ENCODE measurements at regions not wholly inside any gene's neighbourhood (a gene's known extent, or its start where the extent isn't known, plus 50 kb on each side); places are given as distances from the start of the nearest gene placed in this dataset.

- DNase-seq (ENCODE audit: low spot score), result no peak
These were observed 214.8 kb upstream of the NAALADL2 start for GRCh38 chr3:174644287-174644686.

DNA sequence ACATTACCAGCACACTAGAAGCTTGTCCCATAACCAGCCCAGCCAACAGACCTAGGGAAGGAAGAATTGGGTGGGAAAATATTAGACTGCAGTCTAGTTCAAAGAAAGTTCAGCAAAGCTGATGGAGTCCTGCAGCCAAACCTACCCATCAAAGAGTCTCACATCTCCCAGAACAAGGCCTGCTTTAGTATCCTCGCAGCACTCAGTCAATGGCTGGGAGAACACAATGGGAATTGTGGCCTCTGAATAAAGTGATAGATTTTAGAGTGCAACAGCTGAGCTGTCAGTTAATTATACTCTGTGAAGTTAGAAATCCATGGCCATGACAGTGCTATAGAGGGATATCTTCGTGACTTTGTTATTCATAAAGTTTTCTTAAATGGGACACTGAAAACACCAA, 207.2 kb upstream of the NAALADL2 start:
- no peak for DNase-seq (ENCODE audit: low spot score)

GRCh38 chr3:174659511-174659910, 199.6 kb upstream of the NAALADL2 start:
- DNase-seq (ENCODE audit: low spot score), result no peak

- DNase-seq (ENCODE audit: low spot score), result no peak
These were observed 196.5 kb upstream of the NAALADL2 start for GRCh38 chr3:174662653-174663052.

DNA sequence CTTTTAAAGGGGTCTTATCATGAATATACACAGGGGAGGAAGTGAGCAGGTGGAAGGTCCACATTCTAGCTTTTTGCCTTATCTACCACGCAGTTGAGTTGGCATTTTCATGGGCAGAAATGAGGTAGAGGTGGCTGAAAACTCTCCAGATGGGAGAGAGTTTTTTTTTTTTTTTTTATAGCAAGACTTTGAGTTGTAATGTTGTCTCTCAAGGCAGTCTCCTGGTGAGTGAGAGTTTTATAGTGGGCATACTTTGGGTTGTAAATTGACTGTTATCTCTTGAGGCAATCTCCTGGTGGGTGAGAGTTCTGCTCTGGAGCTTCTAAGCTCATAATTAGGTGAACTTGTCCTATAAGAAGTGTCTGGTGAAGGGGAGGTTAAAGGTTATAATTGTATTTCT, 191.7 kb upstream of the NAALADL2 start:
- no peak for DNase-seq (ENCODE audit: low spot score)

DNA sequence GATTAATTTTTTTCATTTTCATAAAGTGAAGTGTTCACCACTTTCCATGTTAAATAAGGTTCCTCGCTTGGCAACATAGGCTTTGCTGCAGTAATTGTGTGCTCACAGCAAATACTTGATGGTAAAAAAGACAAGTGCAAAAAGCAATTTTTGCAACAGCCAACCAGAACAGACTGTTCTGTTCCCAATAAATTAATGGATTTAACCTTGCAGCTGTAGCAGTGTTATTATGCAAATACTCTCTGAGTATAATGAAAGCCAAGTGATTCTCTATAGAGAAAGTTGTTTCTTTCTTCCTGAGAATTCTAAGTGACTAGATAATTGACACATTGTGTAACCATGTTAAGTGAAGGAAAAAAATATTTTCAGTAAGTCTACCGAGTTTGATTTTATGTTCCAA, 183.7 kb upstream of the NAALADL2 start:
- DNase-seq (ENCODE audit: low spot score), result no peak

GRCh38 chr3:174681784-174682183, 177.3 kb upstream of the NAALADL2 start:
- no peak for DNase-seq (ENCODE audit: low spot score)

GRCh38 chr3:174685796-174686195, 173.3 kb upstream of the NAALADL2 start:
- no peak for DNase-seq (ENCODE audit: low spot score)

DNA sequence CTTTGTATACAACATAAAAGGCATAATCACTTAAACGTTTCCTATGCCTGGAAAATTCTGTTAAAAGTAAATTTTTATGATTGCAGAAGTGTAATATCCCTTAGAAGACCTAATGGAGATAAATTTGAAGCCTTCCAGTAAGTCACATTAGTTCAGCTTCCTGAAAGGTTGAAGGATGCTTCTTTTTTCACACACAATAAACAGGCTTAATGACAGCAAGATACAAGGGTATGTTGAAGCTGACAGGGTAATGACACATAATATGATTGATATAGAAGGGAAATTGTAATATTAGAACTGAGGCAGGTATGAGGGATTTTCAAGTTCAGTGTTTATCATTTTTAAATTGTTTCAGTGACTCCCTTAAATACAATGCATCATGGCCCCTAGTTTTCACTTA, 161.8 kb upstream of the NAALADL2 start:
- no peak for DNase-seq (ENCODE audit: low spot score)

DNA sequence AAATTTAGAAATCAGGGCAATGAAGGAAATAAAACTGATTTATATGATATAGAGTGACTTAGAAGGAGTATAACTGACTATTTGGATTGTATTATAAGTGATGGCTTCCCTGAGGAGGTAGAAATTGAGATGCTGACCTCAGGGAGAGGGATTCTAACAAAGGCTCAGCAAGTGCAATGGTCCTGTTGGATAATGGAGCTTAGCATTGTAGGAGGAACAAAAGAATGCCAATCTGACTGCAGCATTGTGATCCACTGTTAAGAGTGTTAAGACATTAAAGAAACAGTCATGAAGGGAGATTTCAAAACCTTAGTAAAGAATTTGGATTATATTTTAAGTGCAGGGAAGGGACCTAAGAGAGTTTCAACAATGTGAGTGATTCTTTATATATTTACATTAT, 158.4 kb upstream of the NAALADL2 start:
- DNase-seq (ENCODE audit: low spot score), result no peak

- DNase-seq (ENCODE audit: low spot score), result no peak
These were observed 148.5 kb upstream of the NAALADL2 start for GRCh38 chr3:174710612-174711011.

- DNase-seq (ENCODE audit: low spot score), result no peak
These were observed 143.7 kb upstream of the NAALADL2 start for GRCh38 chr3:174715386-174715785.

DNA sequence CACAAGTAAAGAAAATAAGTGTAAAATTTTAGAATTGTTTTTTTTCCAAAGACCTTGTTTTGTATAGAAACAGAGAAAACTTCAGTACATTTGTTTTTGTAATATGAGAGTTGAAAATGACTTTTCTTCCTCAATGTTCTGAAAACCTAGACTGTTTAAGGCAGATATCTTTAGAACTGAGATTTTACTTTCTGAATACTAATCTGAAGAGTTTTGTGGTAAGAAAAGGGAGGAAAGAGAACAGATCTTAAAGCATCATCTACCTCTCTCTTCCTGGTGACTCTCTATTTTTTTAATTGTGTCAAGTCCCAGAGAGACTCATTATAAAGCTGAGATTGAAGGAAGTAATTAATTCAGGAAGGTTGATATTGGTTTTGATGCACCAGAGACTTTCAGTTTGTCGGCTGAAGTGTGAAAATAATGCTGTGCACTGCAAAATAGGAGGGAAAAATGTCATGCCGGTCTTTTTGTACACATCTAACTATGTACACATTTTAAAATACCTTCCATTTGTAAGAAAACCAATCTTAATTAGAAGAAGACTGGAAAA, 142.1 kb upstream of the NAALADL2 start:
- no peak for DNase-seq (ENCODE audit: low spot score)

DNA sequence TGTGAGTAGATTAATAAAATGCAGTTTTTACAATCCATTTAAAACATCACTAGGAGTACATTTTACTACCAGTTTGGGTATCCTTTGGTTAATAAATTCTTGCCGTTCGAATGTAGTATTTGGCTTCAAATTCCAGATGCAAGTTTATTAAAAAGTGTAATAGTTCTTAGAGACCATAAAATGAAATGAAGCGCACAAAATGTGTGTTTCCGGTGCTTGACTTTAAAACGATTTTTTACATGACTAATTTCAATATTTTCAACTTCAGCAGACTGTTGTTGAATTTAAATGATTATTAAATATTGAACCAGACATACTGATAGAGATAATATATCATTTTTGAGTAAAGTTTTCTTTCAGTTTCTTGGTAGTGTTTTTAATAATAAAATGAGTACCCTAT, 138.4 kb upstream of the NAALADL2 start:
- no peak for DNase-seq (ENCODE audit: low spot score)

- DNase-seq (ENCODE audit: low spot score), result no peak
These were observed 133.8 kb upstream of the NAALADL2 start for GRCh38 chr3:174725303-174725702.

DNA sequence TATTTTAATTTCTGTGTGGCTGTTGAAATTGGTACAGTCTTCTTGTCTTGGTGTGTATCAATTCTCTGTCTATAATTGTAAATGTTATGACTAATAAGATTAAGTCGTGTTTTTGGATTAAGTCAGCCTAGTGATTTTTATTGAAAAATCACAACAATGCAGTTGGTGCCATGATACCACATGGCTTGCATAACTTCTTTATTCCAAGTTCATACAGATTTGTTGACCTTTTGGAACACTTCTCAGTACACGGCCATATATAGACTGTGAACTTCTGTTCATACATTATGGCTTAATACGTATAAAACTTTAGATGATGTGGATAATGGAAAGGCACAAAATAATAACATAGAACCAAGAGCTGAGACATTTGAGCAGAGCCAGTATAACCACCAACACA, 121.2 kb upstream of the NAALADL2 start:
- DNase-seq (ENCODE audit: low spot score), result no peak

GRCh38 chr3:174749143-174749542, 110.0 kb upstream of the NAALADL2 start:
- no peak for DNase-seq (ENCODE audit: low spot score)

DNA sequence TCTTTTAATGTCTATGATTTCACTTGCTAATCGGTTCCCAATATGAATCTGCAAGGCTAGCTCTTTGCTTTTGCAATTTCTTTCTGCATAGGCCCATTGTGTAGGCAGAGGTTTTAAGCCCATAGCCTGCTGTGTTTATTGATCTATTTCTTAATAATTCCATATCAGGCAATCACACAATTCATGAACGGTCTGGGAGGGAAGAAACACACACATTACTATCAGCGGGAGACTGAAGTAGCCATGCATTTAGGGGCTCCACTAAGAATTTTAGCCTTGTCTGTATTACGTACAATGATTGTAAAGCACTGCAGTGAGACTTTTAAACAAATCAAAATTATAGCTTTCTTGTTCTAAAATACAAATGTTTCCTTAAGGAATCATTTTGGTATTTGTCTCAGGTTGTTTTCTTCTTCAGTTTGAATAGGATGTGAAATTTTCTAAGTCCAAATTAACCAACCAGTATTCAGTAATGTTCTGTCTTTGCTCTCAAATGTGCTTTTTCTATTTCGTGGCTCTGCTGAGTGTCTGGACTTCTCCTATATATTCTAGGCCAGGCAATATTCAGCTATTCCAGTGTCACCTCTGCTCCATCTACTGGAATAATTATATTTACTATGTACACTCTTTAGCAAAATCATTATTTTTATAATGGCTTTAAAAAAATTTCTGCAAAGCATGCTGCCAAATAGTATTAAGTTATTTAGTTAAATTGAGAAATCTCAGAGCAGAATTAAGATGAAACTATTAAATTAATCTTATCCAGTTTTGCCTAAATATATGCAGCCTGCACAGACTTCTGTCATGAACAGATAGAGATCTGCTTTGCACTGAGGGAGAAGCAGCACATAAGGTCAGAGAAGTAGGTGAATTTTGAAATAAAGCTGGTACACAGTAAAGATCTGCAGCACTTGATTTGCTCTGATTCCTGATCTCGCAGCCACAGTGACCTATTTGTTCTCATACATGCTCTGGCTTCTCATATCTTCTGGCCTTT, 103.0 kb upstream of the NAALADL2 start:
- DNase-seq (ENCODE audit: low spot score), result no peak

GRCh38 chr3:174758943-174759342, 100.2 kb upstream of the NAALADL2 start:
- DNase-seq (ENCODE audit: low spot score), result no peak

- DNase-seq (ENCODE audit: low spot score), result no peak
These were observed 91.7 kb upstream of the NAALADL2 start for GRCh38 chr3:174767406-174767805.

DNA sequence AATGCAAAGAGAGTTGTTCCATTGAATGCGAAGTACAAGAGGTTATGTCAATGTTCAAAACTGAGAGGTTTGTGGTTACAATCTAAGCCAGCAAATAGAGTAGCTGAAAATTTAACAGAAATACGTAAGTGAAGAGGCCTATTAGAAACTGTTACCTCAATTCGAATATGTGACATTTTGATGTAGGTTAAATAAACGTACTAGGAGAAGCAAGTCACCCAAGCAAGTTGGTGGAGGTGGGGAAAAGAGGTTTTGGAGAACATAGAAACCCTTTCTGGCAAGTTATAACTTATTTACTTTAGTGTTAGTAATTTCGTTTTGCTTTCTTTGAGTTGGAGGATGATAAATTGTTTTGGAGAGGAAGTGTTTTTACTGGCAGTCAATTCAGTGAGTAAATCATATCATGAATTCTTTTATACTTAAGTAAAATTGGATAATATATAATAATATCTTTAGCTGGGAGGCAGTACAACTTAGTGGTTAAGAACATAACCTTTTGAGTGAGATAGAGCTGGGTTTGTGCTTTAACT, 91.2 kb upstream of the NAALADL2 start:
- DNase-seq (ENCODE audit: low spot score), result no peak

GRCh38 chr3:174769171-174769570, 90.0 kb upstream of the NAALADL2 start:
- no peak for DNase-seq (ENCODE audit: low spot score)

DNA sequence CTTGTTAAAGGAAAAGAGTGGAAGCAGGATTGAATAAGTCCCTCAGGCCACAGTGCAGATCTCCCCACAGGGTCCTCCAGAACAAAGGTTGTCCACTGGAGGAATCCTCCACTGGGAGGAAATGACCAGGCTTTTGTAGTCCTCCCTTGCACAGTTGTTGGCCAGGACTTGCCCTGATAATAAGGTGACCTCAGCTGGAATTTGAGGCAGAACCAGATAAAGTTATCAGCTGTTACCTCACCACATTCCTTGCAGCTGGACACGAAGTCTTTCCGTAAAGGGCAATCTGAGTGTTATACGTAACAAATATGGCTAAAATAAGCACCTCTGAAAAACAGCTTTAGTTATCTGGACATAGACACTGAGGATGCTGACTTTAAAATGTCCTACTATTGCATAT, 83.5 kb upstream of the NAALADL2 start:
- DNase-seq (ENCODE audit: low spot score), result no peak
